H1 (cell line): ENCODE measurements at regions not wholly inside any gene's neighbourhood (a gene's known extent, or its start where the extent isn't known, plus 50 kb on each side); places are given as distances from the start of the nearest gene placed in this dataset.

Experiments
- ASH2L ChIP-seq: fragments of 200-600, 300-600 bp; sonication (generic); IDR thresholded peaks from one replicate; pipeline ENCODE4 v1.7.1; 2017; ENCODE audit warnings: low read length
- ATF2 ChIP-seq: IDR thresholded peaks from 2 replicates; pipeline ENCODE4 v1.6.1; 2012; ENCODE audit warnings: low read length, inconsistent platforms
- CBX8 ChIP-seq: fragments of 300-800, 300-1000 bp; sonication (generic); IDR thresholded peaks from 2 replicates; pipeline ENCODE4 v1.7.1; 2016; ENCODE audit warnings: low read depth, low read length, borderline replicate concordance
- CHD2 ChIP-seq: IDR thresholded peaks from 2 replicates; pipeline ENCODE4 v1.6.1; 2012; ENCODE audit warnings: low read length, improper control_type of control experiment
- RAD21 ChIP-seq, 2 experiments: IDR thresholded peaks in 1 of 2; conservative IDR thresholded peaks in 1 of 2; 2 replicates each; pipeline ENCODE4 v1.6.1; 2011; ENCODE audit warnings: low read depth in 2 of 2, low read length in 2 of 2, improper control_type of control experiment in 1 of 2, inconsistent platforms in 1 of 2, mild to moderate bottlenecking in 1 of 2, moderate library complexity in 1 of 2
- YY1 ChIP-seq: IDR thresholded peaks from 2 replicates; pipeline ENCODE4 v1.6.1; 2011; ENCODE audit warnings: low read depth, mild to moderate bottlenecking, low read length

GRCh38 chr14:44369401-44370123, 137.5 kb downstream of the FSCB start (continued):
- no peak for TF ChIP-seq ATF2
- no peak for TF ChIP-seq CBX8
- no peak for TF ChIP-seq ASH2L
- peak; percentile 61 to 64 for TF ChIP-seq RAD21 (IDR thresholded peaks at IDR 0.05 in 1 of 2, conservative IDR thresholded peaks at IDR 0.05 in 1 of 2; ENCODE audit: low read depth in 2 of 2, low read length in 2 of 2)
- TF ChIP-seq CHD2 = no peak
- no peak for TF ChIP-seq YY1
- TF ChIP-seq, all 59 proteins: peak for 2
